ENCODE measurements at regions not wholly inside any gene's neighbourhood (a gene's known extent, or its start where the extent isn't known, plus 50 kb on each side); places are given as distances from the start of the nearest gene placed in this dataset.

GRCh38 chr3:89057398-89057797, 50.0 kb upstream of the EPHA3 start:
- TF ChIP-seq NFYB (CRISPR knock-in tag; conservative IDR thresholded peaks at IDR 0.05; ENCODE audit: low read depth) = no peak
- TF ChIP-seq ZNF138 (CRISPR knock-in tag; conservative IDR thresholded peaks at IDR 0.05) = no peak
- no peak for TF ChIP-seq CTCF (IDR thresholded peaks at IDR 0.05)
- TF ChIP-seq CBFB (CRISPR knock-in tag; IDR thresholded peaks at IDR 0.05; ENCODE audit: low read depth) = no peak
- no peak for TF ChIP-seq ZBTB21 (CRISPR knock-in tag; IDR thresholded peaks at IDR 0.05; ENCODE audit: borderline replicate concordance)
- TF ChIP-seq TCF7 (CRISPR knock-in tag; IDR thresholded peaks at IDR 0.05; ENCODE audit: low read depth) = no peak
- TF ChIP-seq, protein P1, sequence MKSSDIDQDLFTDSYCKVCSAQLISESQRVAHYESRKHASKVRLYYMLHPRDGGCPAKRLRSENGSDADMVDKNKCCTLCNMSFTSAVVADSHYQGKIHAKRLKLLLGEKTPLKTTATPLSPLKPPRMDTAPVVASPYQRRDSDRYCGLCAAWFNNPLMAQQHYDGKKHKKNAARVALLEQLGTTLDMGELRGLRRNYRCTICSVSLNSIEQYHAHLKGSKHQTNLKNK (CRISPR knock-in tag; IDR thresholded peaks at IDR 0.05) = no peak
- TF ChIP-seq TEAD1 (CRISPR knock-in tag; IDR thresholded peaks at IDR 0.05) = no peak
- no peak for TF ChIP-seq MAX (CRISPR knock-in tag; IDR thresholded peaks at IDR 0.05)
- no peak for TF ChIP-seq CREB1 (CRISPR knock-in tag; IDR thresholded peaks at IDR 0.05)
- TF ChIP-seq SMAD3 (CRISPR knock-in tag; IDR thresholded peaks at IDR 0.05; ENCODE audit: borderline replicate concordance) = no peak
- TF ChIP-seq USF2 (CRISPR knock-in tag; IDR thresholded peaks at IDR 0.05) = no peak
- no peak for TF ChIP-seq USF1 (CRISPR knock-in tag; IDR thresholded peaks at IDR 0.05)
- no peak for TF ChIP-seq ERG (CRISPR knock-in tag; IDR thresholded peaks at IDR 0.05)

All from WTC11 (cell line).